ENCODE measurements at regions not wholly inside any gene's neighbourhood (a gene's known extent, or its start where the extent isn't known, plus 50 kb on each side); places are given as distances from the start of the nearest gene placed in this dataset.

GRCh38 chr5:164577742-164578141, 1072.3 kb downstream of the MAT2B start:
- TF ChIP-seq CTCF (IDR thresholded peaks at IDR 0.05; ENCODE audit: extremely low read depth in 1 of 2, insufficient read depth in 1 of 2, low read depth in 1 of 2, low read length in 2 of 2) (no peak), EZH2 (IDR thresholded peaks at IDR 0.05; ENCODE audit: borderline replicate concordance, low read depth, low read length, severe bottlenecking) (no peak), FOS (IDR thresholded peaks at IDR 0.05; ENCODE audit: borderline replicate concordance, insufficient read depth, low read length) (no peak), POLR2A (IDR thresholded peaks at IDR 0.05; ENCODE audit: low read depth, low read length) (no peak)

Data from endothelial cell of umbilical vein (primary cell).